PFSK-1 (cell line): ENCODE measurements at regions not wholly inside any gene's neighbourhood (a gene's known extent, or its start where the extent isn't known, plus 50 kb on each side); places are given as distances from the start of the nearest gene placed in this dataset.

ENCODE experiments used
- POLR2AphosphoS5 ChIP-seq: IDR thresholded peaks from 2 replicates; pipeline ENCODE4 v1.6.1; 2012; ENCODE audit warnings: low read depth, mild to moderate bottlenecking, control low read depth, low read length, moderate library complexity
- TAF1 ChIP-seq: IDR thresholded peaks from 2 replicates; pipeline ENCODE4 v1.6.1; 2012; ENCODE audit warnings: low read length, control low read depth, borderline replicate concordance; ENCODE audit not compliant: insufficient read depth
- TF ChIP-seq, protein P1 (sequence below), 2 experiments: IDR thresholded peaks; 2 replicates each; pipeline versions ENCODE4 v1.6.1 to v1.8.0; 2011 to 2012; ENCODE audit warnings: low read depth in 2 of 2, low read length in 2 of 2, control low read depth in 1 of 2, inconsistent platforms in 1 of 2, mild to moderate bottlenecking in 1 of 2, moderate library complexity in 1 of 2; ENCODE audit not compliant: insufficient read depth in 1 of 2

DNA sequence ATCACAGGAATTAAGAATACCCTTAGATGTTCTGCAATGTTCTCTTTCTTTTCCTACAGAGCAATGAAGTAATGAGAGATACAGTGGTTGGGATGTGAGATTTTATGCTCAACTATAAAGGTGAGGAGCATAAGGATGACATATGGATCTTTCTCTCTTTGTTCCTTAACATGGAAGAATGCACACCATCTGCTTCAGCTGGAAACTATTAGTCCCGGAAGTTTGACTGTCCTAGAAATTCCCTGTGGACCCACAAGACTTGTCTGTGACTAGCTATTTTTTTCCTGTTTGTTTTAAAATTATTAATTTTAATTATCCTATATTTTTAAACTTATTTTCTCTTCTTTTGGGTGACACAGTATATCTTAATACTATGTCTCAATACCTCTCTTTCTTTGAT lies 80.2 kb downstream of the DKK1 start:
- TF ChIP-seq TAF1 (no peak), POLR2AphosphoS5 (no peak)
- TF ChIP-seq, protein P1, sequence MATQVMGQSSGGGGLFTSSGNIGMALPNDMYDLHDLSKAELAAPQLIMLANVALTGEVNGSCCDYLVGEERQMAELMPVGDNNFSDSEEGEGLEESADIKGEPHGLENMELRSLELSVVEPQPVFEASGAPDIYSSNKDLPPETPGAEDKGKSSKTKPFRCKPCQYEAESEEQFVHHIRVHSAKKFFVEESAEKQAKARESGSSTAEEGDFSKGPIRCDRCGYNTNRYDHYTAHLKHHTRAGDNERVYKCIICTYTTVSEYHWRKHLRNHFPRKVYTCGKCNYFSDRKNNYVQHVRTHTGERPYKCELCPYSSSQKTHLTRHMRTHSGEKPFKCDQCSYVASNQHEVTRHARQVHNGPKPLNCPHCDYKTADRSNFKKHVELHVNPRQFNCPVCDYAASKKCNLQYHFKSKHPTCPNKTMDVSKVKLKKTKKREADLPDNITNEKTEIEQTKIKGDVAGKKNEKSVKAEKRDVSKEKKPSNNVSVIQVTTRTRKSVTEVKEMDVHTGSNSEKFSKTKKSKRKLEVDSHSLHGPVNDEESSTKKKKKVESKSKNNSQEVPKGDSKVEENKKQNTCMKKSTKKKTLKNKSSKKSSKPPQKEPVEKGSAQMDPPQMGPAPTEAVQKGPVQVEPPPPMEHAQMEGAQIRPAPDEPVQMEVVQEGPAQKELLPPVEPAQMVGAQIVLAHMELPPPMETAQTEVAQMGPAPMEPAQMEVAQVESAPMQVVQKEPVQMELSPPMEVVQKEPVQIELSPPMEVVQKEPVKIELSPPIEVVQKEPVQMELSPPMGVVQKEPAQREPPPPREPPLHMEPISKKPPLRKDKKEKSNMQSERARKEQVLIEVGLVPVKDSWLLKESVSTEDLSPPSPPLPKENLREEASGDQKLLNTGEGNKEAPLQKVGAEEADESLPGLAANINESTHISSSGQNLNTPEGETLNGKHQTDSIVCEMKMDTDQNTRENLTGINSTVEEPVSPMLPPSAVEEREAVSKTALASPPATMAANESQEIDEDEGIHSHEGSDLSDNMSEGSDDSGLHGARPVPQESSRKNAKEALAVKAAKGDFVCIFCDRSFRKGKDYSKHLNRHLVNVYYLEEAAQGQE (IDR thresholded peaks at IDR 0.05; ENCODE audit: insufficient read depth in 1 of 2, low read depth in 2 of 2, low read length in 2 of 2), result no peak
